ENCODE measurements at regions not wholly inside any gene's neighbourhood (a gene's known extent, or its start where the extent isn't known, plus 50 kb on each side); places are given as distances from the start of the nearest gene placed in this dataset.

DNA sequence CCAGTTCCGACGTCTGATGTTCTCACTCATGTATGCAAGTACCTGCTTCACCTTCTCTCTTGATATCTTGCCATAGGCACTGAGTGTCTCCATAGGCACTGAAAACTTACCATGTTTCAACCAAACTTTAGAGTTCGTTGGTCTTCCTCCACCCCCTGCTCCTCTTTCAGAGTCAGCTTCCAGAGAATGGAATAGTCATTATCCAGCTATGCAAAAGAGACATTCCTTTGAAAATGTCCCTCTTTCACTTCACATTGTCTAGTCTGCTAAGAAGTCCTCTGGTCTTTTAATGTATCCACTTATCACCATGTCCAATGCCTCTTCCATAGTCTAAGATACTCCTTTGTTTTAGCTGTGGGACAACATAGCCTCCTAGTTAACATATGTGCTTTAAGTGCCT is 566.0 kb upstream of the TENM3 start:
- H3K9me3 ChIP-seq: no peaks in the 10 kb centered on the region
- no peak overlapping the region for H3K4me3 ChIP-seq
- no peaks in the 10 kb centered on the region for H3K27me3 ChIP-seq
- H3K36me3 ChIP-seq: no peaks in the 10 kb centered on the region
- ATAC-seq (no peak), DNase-seq (no peak)
- intact Hi-C loops (cut with DNase I; ENCODE audit: low total_unique reads) (no loop called here), in situ Hi-C loops (cut with MboI; ENCODE audit: low sequenced_read_pairs in 4 of 4) (no loop called here)
- no peak overlapping the region for H3K27ac ChIP-seq
- H3K4me1 ChIP-seq: no peaks in the 10 kb centered on the region
- TF ChIP-seq CTCF (IDR thresholded peaks at IDR 0.05 in 4 of 5, conservative IDR thresholded peaks at IDR 0.05 in 1 of 5): no peak
- TF ChIP-seq POLR2A (IDR thresholded peaks at IDR 0.05): no peak

- in situ Hi-C loops (cut with MboI; ENCODE audit: low sequenced_read_pairs in 4 of 4): no loop called here
- no peak for DNase-seq
These were observed 565.6 kb upstream of the TENM3 start for GRCh38 chr4:181677621-181678020.

GRCh38 chr4:181679754-181680153 is 563.4 kb upstream of the TENM3 start:
- no peak for TF ChIP-seq CTCF (IDR thresholded peaks at IDR 0.05 in 4 of 5, conservative IDR thresholded peaks at IDR 0.05 in 1 of 5)
- intact Hi-C loops (cut with DNase I; ENCODE audit: low total_unique reads): no loop called here
- ATAC-seq: no peak
- H3K27me3 ChIP-seq: no peaks in the 10 kb centered on the region
- H3K4me1 ChIP-seq: no peaks in the 10 kb centered on the region
- no peak overlapping the region for H3K27ac ChIP-seq
- no peaks in the 10 kb centered on the region for H3K36me3 ChIP-seq
- DNase-seq: no peak
- H3K4me3 ChIP-seq: no peak overlapping the region
- H3K9me3 ChIP-seq: no peaks in the 10 kb centered on the region
- in situ Hi-C loops (cut with MboI; ENCODE audit: low sequenced_read_pairs in 4 of 4): no loop called here

More at GRCh38 chr4:181677621-181678020, 565.6 kb upstream of the TENM3 start:
- ATAC-seq: no peak
- intact Hi-C loops (cut with DNase I; ENCODE audit: low total_unique reads): no loop called here
- Histone ChIP-seq H3K4me1 (no peaks in the 10 kb centered on the region), H3K36me3 (no peaks in the 10 kb centered on the region), H3K27ac (no peak overlapping the region), H3K9me3 (no peaks in the 10 kb centered on the region), H3K4me3 (no peak overlapping the region), H3K27me3 (no peaks in the 10 kb centered on the region)
- TF ChIP-seq CTCF (IDR thresholded peaks at IDR 0.05 in 4 of 5, conservative IDR thresholded peaks at IDR 0.05 in 1 of 5) (no peak), POLR2A (IDR thresholded peaks at IDR 0.05) (no peak)

- H3K4me3 ChIP-seq: no peak overlapping the region
- no peak for DNase-seq
- intact Hi-C loops (cut with DNase I; ENCODE audit: low total_unique reads) (no loop called here), in situ Hi-C loops (cut with MboI; ENCODE audit: low sequenced_read_pairs in 4 of 4) (no loop called here)
- ATAC-seq: no peak
- no peaks in the 10 kb centered on the region for H3K27me3 ChIP-seq
- no peak overlapping the region for H3K27ac ChIP-seq
- TF ChIP-seq POLR2A (IDR thresholded peaks at IDR 0.05) (no peak), CTCF (IDR thresholded peaks at IDR 0.05 in 4 of 5, conservative IDR thresholded peaks at IDR 0.05 in 1 of 5) (no peak)
- H3K9me3 ChIP-seq: no peaks in the 10 kb centered on the region
- no peaks in the 10 kb centered on the region for H3K4me1 ChIP-seq
- H3K36me3 ChIP-seq: no peaks in the 10 kb centered on the region
These were observed 560.7 kb upstream of the TENM3 start for GRCh38 chr4:181682367-181683047.

GRCh38 chr4:181684310-181684709 is 558.9 kb upstream of the TENM3 start:
- intact Hi-C loops (cut with DNase I; ENCODE audit: low total_unique reads) (no loop called here), in situ Hi-C loops (cut with MboI; ENCODE audit: low sequenced_read_pairs in 4 of 4) (no loop called here)
- ATAC-seq: no peak

More at GRCh38 chr4:181684310-181684709, 558.9 kb upstream of the TENM3 start:
- Histone ChIP-seq H3K27me3 (no peaks in the 10 kb centered on the region), H3K4me3 (no peak overlapping the region), H3K27ac (no peak overlapping the region), H3K36me3 (no peaks in the 10 kb centered on the region), H3K9me3 (no peaks in the 10 kb centered on the region), H3K4me1 (no peaks in the 10 kb centered on the region)
- TF ChIP-seq CTCF (IDR thresholded peaks at IDR 0.05 in 4 of 5, conservative IDR thresholded peaks at IDR 0.05 in 1 of 5): no peak
- DNase-seq: no peak

Measured in gastrocnemius medialis (tissue), 4 donors.